Omental fat pad (tissue), 3 donors: ENCODE measurements at regions not wholly inside any gene's neighbourhood (a gene's known extent, or its start where the extent isn't known, plus 50 kb on each side); places are given as distances from the start of the nearest gene placed in this dataset.

Experiments
- ATAC-seq: fragments of 150-250 bp; one replicate; pipeline ENCODE4 v1.9.1; 2016; ENCODE audit warnings: mild to moderate bottlenecking, moderate library complexity; ENCODE audit not compliant: low FRiP score
- DNase-seq: peaks from one replicate; pipeline ENCODE4 v3.0.0-alpha.2; 2019; ENCODE audit warnings: low spot score
- CTCF ChIP-seq, 3 donors: fragments of 450-650 bp; IDR thresholded peaks; one replicate each; pipeline ENCODE4 v1.5.1; 2016 to 2017; ENCODE audit warnings: antibody characterized with exemption in 3 of 3, mild to moderate bottlenecking in 3 of 3, moderate library complexity in 2 of 3

- ATAC-seq (no peak), DNase-seq (no peak)
- no peak for TF ChIP-seq CTCF (IDR thresholded peaks at IDR 0.05)
Measured at GRCh38 chr2:200179151-200179550, 127.3 kb upstream of the SPATS2L start.

GRCh38 chr2:200180943-200181342, 125.5 kb upstream of the SPATS2L start:
- DNase-seq (no peak), ATAC-seq (no peak)
- TF ChIP-seq CTCF (IDR thresholded peaks at IDR 0.05): no peak

- no peak for TF ChIP-seq CTCF (IDR thresholded peaks at IDR 0.05)
- DNase-seq (no peak), ATAC-seq (no peak)
Measured at GRCh38 chr2:200181755-200182154, 124.7 kb upstream of the SPATS2L start.

- no peak for TF ChIP-seq CTCF (IDR thresholded peaks at IDR 0.05)
- no peak for ATAC-seq
- no peak for DNase-seq
Measured at GRCh38 chr2:200184748-200185627, 121.5 kb upstream of the SPATS2L start.

GRCh38 chr2:200185628-200186000, 120.9 kb upstream of the SPATS2L start:
- DNase-seq (no peak), ATAC-seq (no peak)
- TF ChIP-seq CTCF (IDR thresholded peaks at IDR 0.05): no peak

GRCh38 chr2:200186002-200186401, 120.5 kb upstream of the SPATS2L start:
- ATAC-seq: no peak

More at GRCh38 chr2:200186002-200186401, 120.5 kb upstream of the SPATS2L start:
- DNase-seq: no peak
- TF ChIP-seq CTCF (IDR thresholded peaks at IDR 0.05): no peak
